GM23338 (cell line): ENCODE measurements at regions not wholly inside any gene's neighbourhood (a gene's known extent, or its start where the extent isn't known, plus 50 kb on each side); places are given as distances from the start of the nearest gene placed in this dataset.

Source experiments
- ATAC-seq: fragments of 200-7000 bp; cut with Tn5 transposase; 3 replicates; pipeline ENCODE4 v1.9.1; 2020
- DNase-seq: peaks from one replicate; pipeline ENCODE4 v3.0.0-alpha.2; 2015; ENCODE audit warnings: low spot score
- H2AFZ ChIP-seq: fragments of 200-600 bp; sonication (generic); 2 replicates; pipeline ENCODE4 v1.8.0; 2016; ENCODE audit warnings: antibody characterized with exemption, mild to moderate bottlenecking, moderate library complexity
- H3F3A ChIP-seq: fragments of 200-600 bp; sonication (generic); replicated peaks from 2 replicates; pipeline ENCODE4 v1.8.0; 2017; ENCODE audit warnings: antibody characterized with exemption, mixed run types, low read depth
- H3K27ac ChIP-seq: fragments of 200-600 bp; sonication (generic); 2 replicates; pipeline ENCODE4 v1.6.1; 2016; ENCODE audit warnings: low read depth
- H3K27me3 ChIP-seq: fragments of 200-600 bp; sonication (generic); 2 replicates; pipeline ENCODE4 v1.8.0; 2016; ENCODE audit warnings: mild to moderate bottlenecking, mixed run types, moderate library complexity; ENCODE audit not compliant: insufficient read depth
- H3K36me3 ChIP-seq: fragments of 200-600 bp; sonication (generic); 2 replicates; pipeline ENCODE4 v1.8.0; 2016; ENCODE audit warnings: mild to moderate bottlenecking; ENCODE audit not compliant: insufficient read depth
- H3K4me1 ChIP-seq: fragments of 200-600 bp; sonication (generic); 2 replicates; pipeline ENCODE4 v1.8.0; 2016; ENCODE audit warnings: mild to moderate bottlenecking, moderate library complexity; ENCODE audit not compliant: insufficient read depth
- H3K4me2 ChIP-seq: fragments of 200-600 bp; sonication (generic); 2 replicates; pipeline ENCODE4 v1.7.1; 2017; ENCODE audit warnings: mixed run types
- H3K4me3 ChIP-seq: fragments of 200-600 bp; sonication (generic); 2 replicates; pipeline ENCODE4 v1.6.1; 2016; ENCODE audit warnings: mixed run types
- H3K79me2 ChIP-seq: fragments of 200-600 bp; sonication (generic); replicated peaks from 2 replicates; pipeline ENCODE4 v1.8.0; 2017; ENCODE audit warnings: mild to moderate bottlenecking; ENCODE audit not compliant: insufficient read depth
- H3K9me2 ChIP-seq: fragments of 200-600 bp; sonication (generic); 2 replicates; pipeline ENCODE4 v1.8.0; 2017; ENCODE audit not compliant: insufficient read depth
- H4K20me1 ChIP-seq: fragments of 200-600 bp; sonication (generic); replicated peaks from 2 replicates; pipeline ENCODE4 v1.8.0; 2017; ENCODE audit warnings: mild to moderate bottlenecking; ENCODE audit not compliant: insufficient read depth
- H3K27ac Mint-ChIP-seq: 2 replicates; pipeline ENCODE4 v1.8.0; 2020; ENCODE audit warnings: inconsistent platforms, mild to moderate bottlenecking, moderate library complexity, mixed read lengths
- H3K27me3 Mint-ChIP-seq: 3 replicates; pipeline ENCODE4 v1.8.0; 2022; ENCODE audit warnings: low read depth, mild to moderate bottlenecking, moderate library complexity, mixed read lengths, inconsistent platforms; ENCODE audit not compliant: insufficient read depth, poor library complexity
- H3K36me3 Mint-ChIP-seq: 3 replicates; pipeline ENCODE4 v1.8.0; 2021; ENCODE audit warnings: low read depth, mild to moderate bottlenecking, inconsistent platforms, moderate library complexity, mixed read lengths
- H3K4me1 Mint-ChIP-seq: 3 replicates; pipeline ENCODE4 v1.8.0; 2020; ENCODE audit warnings: mild to moderate bottlenecking, inconsistent platforms, mixed read lengths
- H3K4me3 Mint-ChIP-seq: 3 replicates; pipeline ENCODE4 v1.8.0; 2021; ENCODE audit warnings: moderate library complexity, mild to moderate bottlenecking, inconsistent platforms, mixed read lengths
- H3K9me3 Mint-ChIP-seq: 3 replicates; pipeline ENCODE4 v1.8.0; 2020; ENCODE audit warnings: moderate library complexity, mild to moderate bottlenecking, inconsistent platforms, mixed read lengths
- JUNB ChIP-seq: IDR thresholded peaks from one replicate; pipeline ENCODE4 v1.6.1; 2016; ENCODE audit warnings: antibody characterized with exemption; ENCODE audit not compliant: unreplicated experiment
- POLR2AphosphoS5 ChIP-seq: IDR thresholded peaks from 2 replicates; pipeline ENCODE4 v1.6.1; 2016; ENCODE audit warnings: antibody characterized with exemption, low read depth
- STAT1 ChIP-seq: IDR thresholded peaks from one replicate; pipeline ENCODE4 v1.6.1; 2016; ENCODE audit warnings: antibody characterized with exemption; ENCODE audit not compliant: unreplicated experiment
- ZNF331 ChIP-seq: fragments of 250-450 bp; sonication (Bioruptor Pico); IDR thresholded peaks from 2 replicates; pipeline ENCODE4 v1.5.0; 2020; ENCODE audit warnings: low read depth, mild to moderate bottlenecking, moderate library complexity
- TF ChIP-seq, protein P1 (sequence below), 2 experiments: fragments of 200-600 bp in 1 of 2; sonication (generic) in 1 of 2; conservative IDR thresholded peaks; 2 replicates each; pipeline versions ENCODE4 v1.5.1 to v1.6.1; 2016 to 2017; ENCODE audit warnings: antibody characterized with exemption in 2 of 2, low read depth in 2 of 2, mild to moderate bottlenecking in 2 of 2, moderate library complexity in 1 of 2
- TF ChIP-seq, protein P2 (sequence below): fragments of 250-450 bp; sonication (Bioruptor Pico); IDR thresholded peaks from 2 replicates; pipeline ENCODE4 v1.5.0; 2020; ENCODE audit warnings: mild to moderate bottlenecking, moderate library complexity
- TF ChIP-seq, protein P3 (sequence below): IDR thresholded peaks from 2 replicates; pipeline ENCODE4 v1.6.1; 2016; ENCODE audit warnings: antibody characterized with exemption

DNA sequence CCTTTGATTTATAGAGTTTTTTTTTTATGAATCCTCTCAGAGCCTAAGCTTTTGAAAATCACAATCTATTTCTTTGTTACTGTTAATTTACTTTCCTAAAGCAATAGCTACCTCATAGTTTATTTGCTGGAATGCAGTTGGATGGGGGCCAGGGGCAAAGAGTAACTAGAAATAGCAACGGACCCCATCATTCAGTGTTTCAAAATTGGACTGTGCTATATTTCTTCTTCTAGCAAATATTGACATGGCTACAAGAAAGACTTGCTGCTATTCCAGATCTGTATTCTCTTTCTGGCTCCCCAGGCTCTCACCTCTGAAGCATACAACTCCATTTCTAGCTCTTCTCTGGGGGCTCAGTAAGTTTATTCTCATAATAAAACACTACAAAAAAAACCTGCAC is 661.6 kb upstream of the NRG3 start:
- Mint-ChIP-seq H3K36me3 (no peaks in the 10 kb centered on the region), H3K27ac (no peak overlapping the region)
- no peaks in the 10 kb centered on the region for H3K36me3 ChIP-seq

GRCh38 chr10:81215498-81215897 is 659.5 kb upstream of the NRG3 start:
- Histone ChIP-seq H3K79me2 (no peaks in the 10 kb centered on the region), H2AFZ (0 out of 2 replicates have a peak overlapping the region, but pooled peaks have one; percentile 67), H3F3A (no peaks in the 10 kb centered on the region), H3K4me3 (no peak overlapping the region), H3K4me1 (peaks cover 5% of the 10 kb centered on the region; the same call in 1 of the 2 replicates), H3K4me2 (no peak overlapping the region), H3K27ac (no peak overlapping the region), H3K9me2 (no peaks in the 10 kb centered on the region), H3K27me3 (no peaks in the 10 kb centered on the region), H3K36me3 (no peaks in the 10 kb centered on the region), H4K20me1 (no peaks in the 10 kb centered on the region)
- H3K27ac Mint-ChIP-seq, result no peak overlapping the region; the same call in 1 of the 2 replicates
- DNase-seq, result no peak
- H3K4me1 Mint-ChIP-seq, result peaks cover 4% of the 10 kb centered on the region; the same call in 2 of the 3 replicates
- peaks cover 4% of the 10 kb centered on the region for H3K27me3 Mint-ChIP-seq
- H3K9me3 Mint-ChIP-seq, result no peaks in the 10 kb centered on the region
- ATAC-seq, result no peak
- H3K36me3 Mint-ChIP-seq, result no peaks in the 10 kb centered on the region
- TF ChIP-seq, protein P1, sequence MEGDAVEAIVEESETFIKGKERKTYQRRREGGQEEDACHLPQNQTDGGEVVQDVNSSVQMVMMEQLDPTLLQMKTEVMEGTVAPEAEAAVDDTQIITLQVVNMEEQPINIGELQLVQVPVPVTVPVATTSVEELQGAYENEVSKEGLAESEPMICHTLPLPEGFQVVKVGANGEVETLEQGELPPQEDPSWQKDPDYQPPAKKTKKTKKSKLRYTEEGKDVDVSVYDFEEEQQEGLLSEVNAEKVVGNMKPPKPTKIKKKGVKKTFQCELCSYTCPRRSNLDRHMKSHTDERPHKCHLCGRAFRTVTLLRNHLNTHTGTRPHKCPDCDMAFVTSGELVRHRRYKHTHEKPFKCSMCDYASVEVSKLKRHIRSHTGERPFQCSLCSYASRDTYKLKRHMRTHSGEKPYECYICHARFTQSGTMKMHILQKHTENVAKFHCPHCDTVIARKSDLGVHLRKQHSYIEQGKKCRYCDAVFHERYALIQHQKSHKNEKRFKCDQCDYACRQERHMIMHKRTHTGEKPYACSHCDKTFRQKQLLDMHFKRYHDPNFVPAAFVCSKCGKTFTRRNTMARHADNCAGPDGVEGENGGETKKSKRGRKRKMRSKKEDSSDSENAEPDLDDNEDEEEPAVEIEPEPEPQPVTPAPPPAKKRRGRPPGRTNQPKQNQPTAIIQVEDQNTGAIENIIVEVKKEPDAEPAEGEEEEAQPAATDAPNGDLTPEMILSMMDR (conservative IDR thresholded peaks at IDR 0.05; ENCODE audit: low read depth in 2 of 2), result no peak
- TF ChIP-seq ZNF331 (CRISPR knock-in tag) (no peak), POLR2AphosphoS5 (no peak), STAT1 (no peak), JUNB (no peak)
- TF ChIP-seq, protein P2, sequence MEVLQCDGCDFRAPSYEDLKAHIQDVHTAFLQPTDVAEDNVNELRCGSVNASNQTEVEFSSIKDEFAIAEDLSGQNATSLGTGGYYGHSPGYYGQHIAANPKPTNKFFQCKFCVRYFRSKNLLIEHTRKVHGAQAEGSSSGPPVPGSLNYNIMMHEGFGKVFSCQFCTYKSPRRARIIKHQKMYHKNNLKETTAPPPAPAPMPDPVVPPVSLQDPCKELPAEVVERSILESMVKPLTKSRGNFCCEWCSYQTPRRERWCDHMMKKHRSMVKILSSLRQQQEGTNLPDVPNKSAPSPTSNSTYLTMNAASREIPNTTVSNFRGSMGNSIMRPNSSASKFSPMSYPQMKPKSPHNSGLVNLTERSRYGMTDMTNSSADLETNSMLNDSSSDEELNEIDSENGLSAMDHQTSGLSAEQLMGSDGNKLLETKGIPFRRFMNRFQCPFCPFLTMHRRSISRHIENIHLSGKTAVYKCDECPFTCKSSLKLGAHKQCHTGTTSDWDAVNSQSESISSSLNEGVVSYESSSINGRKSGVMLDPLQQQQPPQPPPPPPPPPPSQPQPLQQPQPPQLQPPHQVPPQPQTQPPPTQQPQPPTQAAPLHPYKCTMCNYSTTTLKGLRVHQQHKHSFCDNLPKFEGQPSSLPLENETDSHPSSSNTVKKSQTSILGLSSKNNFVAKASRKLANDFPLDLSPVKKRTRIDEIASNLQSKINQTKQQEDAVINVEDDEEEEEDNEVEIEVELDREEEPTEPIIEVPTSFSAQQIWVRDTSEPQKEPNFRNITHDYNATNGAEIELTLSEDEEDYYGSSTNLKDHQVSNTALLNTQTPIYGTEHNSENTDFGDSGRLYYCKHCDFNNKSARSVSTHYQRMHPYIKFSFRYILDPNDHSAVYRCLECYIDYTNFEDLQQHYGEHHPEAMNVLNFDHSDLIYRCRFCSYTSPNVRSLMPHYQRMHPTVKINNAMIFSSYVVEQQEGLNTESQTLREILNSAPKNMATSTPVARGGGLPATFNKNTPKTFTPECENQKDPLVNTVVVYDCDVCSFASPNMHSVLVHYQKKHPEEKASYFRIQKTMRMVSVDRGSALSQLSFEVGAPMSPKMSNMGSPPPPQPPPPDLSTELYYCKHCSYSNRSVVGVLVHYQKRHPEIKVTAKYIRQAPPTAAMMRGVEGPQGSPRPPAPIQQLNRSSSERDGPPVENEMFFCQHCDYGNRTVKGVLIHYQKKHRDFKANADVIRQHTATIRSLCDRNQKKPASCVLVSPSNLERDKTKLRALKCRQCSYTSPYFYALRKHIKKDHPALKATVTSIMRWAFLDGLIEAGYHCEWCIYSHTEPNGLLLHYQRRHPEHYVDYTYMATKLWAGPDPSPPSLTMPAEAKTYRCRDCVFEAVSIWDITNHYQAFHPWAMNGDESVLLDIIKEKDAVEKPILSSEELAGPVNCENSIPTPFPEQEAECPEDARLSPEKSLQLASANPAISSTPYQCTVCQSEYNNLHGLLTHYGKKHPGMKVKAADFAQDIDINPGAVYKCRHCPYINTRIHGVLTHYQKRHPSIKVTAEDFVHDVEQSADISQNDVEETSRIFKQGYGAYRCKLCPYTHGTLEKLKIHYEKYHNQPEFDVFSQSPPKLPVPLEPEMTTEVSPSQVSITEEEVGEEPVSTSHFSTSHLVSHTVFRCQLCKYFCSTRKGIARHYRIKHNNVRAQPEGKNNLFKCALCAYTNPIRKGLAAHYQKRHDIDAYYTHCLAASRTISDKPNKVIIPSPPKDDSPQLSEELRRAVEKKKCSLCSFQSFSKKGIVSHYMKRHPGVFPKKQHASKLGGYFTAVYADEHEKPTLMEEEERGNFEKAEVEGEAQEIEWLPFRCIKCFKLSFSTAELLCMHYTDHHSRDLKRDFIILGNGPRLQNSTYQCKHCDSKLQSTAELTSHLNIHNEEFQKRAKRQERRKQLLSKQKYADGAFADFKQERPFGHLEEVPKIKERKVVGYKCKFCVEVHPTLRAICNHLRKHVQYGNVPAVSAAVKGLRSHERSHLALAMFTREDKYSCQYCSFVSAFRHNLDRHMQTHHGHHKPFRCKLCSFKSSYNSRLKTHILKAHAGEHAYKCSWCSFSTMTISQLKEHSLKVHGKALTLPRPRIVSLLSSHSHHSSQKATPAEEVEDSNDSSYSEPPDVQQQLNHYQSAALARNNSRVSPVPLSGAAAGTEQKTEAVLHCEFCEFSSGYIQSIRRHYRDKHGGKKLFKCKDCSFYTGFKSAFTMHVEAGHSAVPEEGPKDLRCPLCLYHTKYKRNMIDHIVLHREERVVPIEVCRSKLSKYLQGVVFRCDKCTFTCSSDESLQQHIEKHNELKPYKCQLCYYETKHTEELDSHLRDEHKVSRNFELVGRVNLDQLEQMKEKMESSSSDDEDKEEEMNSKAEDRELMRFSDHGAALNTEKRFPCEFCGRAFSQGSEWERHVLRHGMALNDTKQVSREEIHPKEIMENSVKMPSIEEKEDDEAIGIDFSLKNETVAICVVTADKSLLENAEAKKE (CRISPR knock-in tag), result no peak
- TF ChIP-seq, protein P3, sequence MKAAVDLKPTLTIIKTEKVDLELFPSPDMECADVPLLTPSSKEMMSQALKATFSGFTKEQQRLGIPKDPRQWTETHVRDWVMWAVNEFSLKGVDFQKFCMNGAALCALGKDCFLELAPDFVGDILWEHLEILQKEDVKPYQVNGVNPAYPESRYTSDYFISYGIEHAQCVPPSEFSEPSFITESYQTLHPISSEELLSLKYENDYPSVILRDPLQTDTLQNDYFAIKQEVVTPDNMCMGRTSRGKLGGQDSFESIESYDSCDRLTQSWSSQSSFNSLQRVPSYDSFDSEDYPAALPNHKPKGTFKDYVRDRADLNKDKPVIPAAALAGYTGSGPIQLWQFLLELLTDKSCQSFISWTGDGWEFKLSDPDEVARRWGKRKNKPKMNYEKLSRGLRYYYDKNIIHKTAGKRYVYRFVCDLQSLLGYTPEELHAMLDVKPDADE, result no peak
- H3K4me3 Mint-ChIP-seq, result no peak overlapping the region

More for the DNA sequence above, 661.6 kb upstream of the NRG3 start:
- no peak overlapping the region for H3K4me3 ChIP-seq
- H3K4me1 Mint-ChIP-seq, result no peaks in the 10 kb centered on the region
- H2AFZ ChIP-seq, result no peak overlapping the region
- H3K4me2 ChIP-seq, result no peak overlapping the region
- H3K9me2 ChIP-seq, result no peaks in the 10 kb centered on the region
- no peak overlapping the region for H3K4me3 Mint-ChIP-seq
- no peaks in the 10 kb centered on the region for H3K27me3 ChIP-seq
- TF ChIP-seq POLR2AphosphoS5, result no peak
- TF ChIP-seq, protein P3, result no peak
- no peak for ATAC-seq
- no peaks in the 10 kb centered on the region for H3K4me1 ChIP-seq
- no peaks in the 10 kb centered on the region for H3K79me2 ChIP-seq
- H3K9me3 Mint-ChIP-seq, result no peaks in the 10 kb centered on the region
- peaks cover 5% of the 10 kb centered on the region for H3K27me3 Mint-ChIP-seq
- no peaks in the 10 kb centered on the region for H3F3A ChIP-seq
- H3K27ac ChIP-seq, result no peak overlapping the region
- DNase-seq, result no peak
- H4K20me1 ChIP-seq, result no peaks in the 10 kb centered on the region
